HAP-1 (cell line): ENCODE measurements at regions not wholly inside any gene's neighbourhood (a gene's known extent, or its start where the extent isn't known, plus 50 kb on each side); places are given as distances from the start of the nearest gene placed in this dataset.

ENCODE experiments used
- DNase-seq, 2 experiments: peaks; one replicate each; pipeline ENCODE4 v3.0.0-alpha.2; 2016 to 2020; ENCODE audit warnings: low spot score in 2 of 2
- H3K27me3 ChIP-seq: fragments of 250-450 bp; sonication (Bioruptor Pico); 2 replicates; pipeline ENCODE4 v1.5.1; 2020; ENCODE audit warnings: low read depth, mild to moderate bottlenecking, moderate library complexity
- H3K36me3 ChIP-seq: fragments of 250-450 bp; sonication (Bioruptor Pico); replicated peaks from 2 replicates; pipeline ENCODE4 v1.5.1; 2020; ENCODE audit warnings: mild to moderate bottlenecking
- H3K4me1 ChIP-seq: fragments of 250-450 bp; sonication (Bioruptor Pico); 2 replicates; pipeline ENCODE4 v1.5.1; 2020; ENCODE audit warnings: mild to moderate bottlenecking
- H3K4me3 ChIP-seq: fragments of 250-450 bp; sonication (Bioruptor Pico); 2 replicates; pipeline ENCODE4 v1.5.1; 2020; ENCODE audit warnings: mild to moderate bottlenecking, moderate library complexity
- H3K9me3 ChIP-seq: fragments of 250-450 bp; sonication (Bioruptor Pico); 2 replicates; pipeline ENCODE4 v1.5.1; 2020; ENCODE audit warnings: mild to moderate bottlenecking, moderate library complexity
- in situ Hi-C: fragments of 300-500 bp; cut with MboI; formaldehyde crosslinking; loops from 3 replicates; pipeline ENCODE4 v1.14.3; 2020; ENCODE audit warnings: low sequenced_read_pairs, inconsistent platforms, mixed read lengths

- Histone ChIP-seq H3K9me3 (no peaks in the 10 kb centered on the region), H3K4me3 (no peak overlapping the region), H3K4me1 (peaks cover 20% of the 10 kb centered on the region), H3K36me3 (no peaks in the 10 kb centered on the region), H3K27me3 (no peaks in the 10 kb centered on the region)
- in situ Hi-C loops, result loop anchor here (25.0 kb wide), 1 partner anchor 255 kb away; no protein-coding TSS in a partner anchor
- DNase-seq, result peak in 1 of 2 experiments; percentile 28
Observed at GRCh38 chr3:168467115-168467714, 371.5 kb upstream of the GOLIM4 start.

- Histone ChIP-seq H3K27me3 (no peaks in the 10 kb centered on the region), H3K4me3 (no peak overlapping the region), H3K36me3 (no peaks in the 10 kb centered on the region), H3K9me3 (no peaks in the 10 kb centered on the region), H3K4me1 (peaks cover 9% of the 10 kb centered on the region)
- in situ Hi-C loops, result loop anchor here (25.0 kb wide), 1 partner anchor 249 kb away; no protein-coding TSS in a partner anchor
- no peak for DNase-seq
Observed at GRCh38 chr3:168461793-168462192, 366.1 kb upstream of the GOLIM4 start.

GRCh38 chr3:168459226-168459784 is 363.6 kb upstream of the GOLIM4 start:
- Histone ChIP-seq H3K27me3 (no peaks in the 10 kb centered on the region), H3K4me3 (no peak overlapping the region), H3K36me3 (no peaks in the 10 kb centered on the region), H3K9me3 (no peaks in the 10 kb centered on the region), H3K4me1 (peaks cover 9% of the 10 kb centered on the region)
- no peak for DNase-seq
- in situ Hi-C loops, result loop anchor here (25.0 kb wide), 1 partner anchor 247 kb away; no protein-coding TSS in a partner anchor

GRCh38 chr3:168457954-168458539 is 362.3 kb upstream of the GOLIM4 start:
- no peak for DNase-seq
- no peak overlapping the region for H3K4me3 ChIP-seq
- no peaks in the 10 kb centered on the region for H3K36me3 ChIP-seq
- in situ Hi-C loops, result loop anchor here (25.0 kb wide), 1 partner anchor 246 kb away; no protein-coding TSS in a partner anchor
- no peaks in the 10 kb centered on the region for H3K27me3 ChIP-seq
- H3K9me3 ChIP-seq, result no peaks in the 10 kb centered on the region
- peaks cover 9% of the 10 kb centered on the region for H3K4me1 ChIP-seq

- peaks cover 9% of the 10 kb centered on the region for H3K4me1 ChIP-seq
- no peak overlapping the region for H3K4me3 ChIP-seq
- DNase-seq, result no peak
- H3K36me3 ChIP-seq, result no peaks in the 10 kb centered on the region
- no peaks in the 10 kb centered on the region for H3K9me3 ChIP-seq
- H3K27me3 ChIP-seq, result no peaks in the 10 kb centered on the region
- in situ Hi-C loops, result loop anchor here (25.0 kb wide), 1 partner anchor 244 kb away; no protein-coding TSS in a partner anchor
Observed at GRCh38 chr3:168455814-168456213, 360.1 kb upstream of the GOLIM4 start.

GRCh38 chr3:168453623-168454022 is 357.9 kb upstream of the GOLIM4 start:
- DNase-seq, result no peak
- Histone ChIP-seq H3K4me1 (peaks cover 9% of the 10 kb centered on the region), H3K9me3 (no peaks in the 10 kb centered on the region), H3K4me3 (no peak overlapping the region), H3K36me3 (no peaks in the 10 kb centered on the region), H3K27me3 (no peaks in the 10 kb centered on the region)
- in situ Hi-C loops, result loop anchor here (25.0 kb wide), 1 partner anchor 241 kb away; no protein-coding TSS in a partner anchor

- Histone ChIP-seq H3K9me3 (no peaks in the 10 kb centered on the region), H3K27me3 (no peaks in the 10 kb centered on the region), H3K4me3 (no peak overlapping the region), H3K36me3 (no peaks in the 10 kb centered on the region), H3K4me1 (no peaks in the 10 kb centered on the region; the same call in 1 of the 2 replicates)
- DNase-seq, result no peak
- in situ Hi-C loops, result no loop called here
Observed at GRCh38 chr3:168443965-168444364, 348.2 kb upstream of the GOLIM4 start.

- no peak for DNase-seq
- in situ Hi-C loops, result no loop called here
- no peaks in the 10 kb centered on the region for H3K27me3 ChIP-seq
Observed at GRCh38 chr3:168442502-168442901, 346.8 kb upstream of the GOLIM4 start.

GRCh38 chr3:168436245-168436724 is 340.6 kb upstream of the GOLIM4 start:
- Histone ChIP-seq H3K4me1 (no peaks in the 10 kb centered on the region), H3K4me3 (no peak overlapping the region), H3K36me3 (no peaks in the 10 kb centered on the region), H3K27me3 (no peaks in the 10 kb centered on the region), H3K9me3 (no peaks in the 10 kb centered on the region)
- in situ Hi-C loops, result no loop called here
- DNase-seq, result no peak

More at GRCh38 chr3:168442502-168442901, 346.8 kb upstream of the GOLIM4 start:
- no peaks in the 10 kb centered on the region for H3K36me3 ChIP-seq
- no peak overlapping the region for H3K4me3 ChIP-seq
- H3K9me3 ChIP-seq, result no peaks in the 10 kb centered on the region
- no peaks in the 10 kb centered on the region; the same call in 1 of the 2 replicates for H3K4me1 ChIP-seq

GRCh38 chr3:168431491-168431890 is 335.8 kb upstream of the GOLIM4 start:
- no peak for DNase-seq
- Histone ChIP-seq H3K27me3 (no peaks in the 10 kb centered on the region), H3K4me3 (no peak overlapping the region), H3K9me3 (no peaks in the 10 kb centered on the region), H3K4me1 (no peaks in the 10 kb centered on the region), H3K36me3 (no peaks in the 10 kb centered on the region)
- in situ Hi-C loops, result no loop called here

GRCh38 chr3:168427835-168428475 is 332.2 kb upstream of the GOLIM4 start:
- DNase-seq, result no peak
- H3K27me3 ChIP-seq, result no peaks in the 10 kb centered on the region
- no peaks in the 10 kb centered on the region for H3K36me3 ChIP-seq
- no peaks in the 10 kb centered on the region for H3K9me3 ChIP-seq
- in situ Hi-C loops, result no loop called here
- H3K4me3 ChIP-seq, result no peak overlapping the region
- no peaks in the 10 kb centered on the region for H3K4me1 ChIP-seq

GRCh38 chr3:168427156-168427555 is 331.4 kb upstream of the GOLIM4 start:
- no peak for DNase-seq
- H3K36me3 ChIP-seq, result no peaks in the 10 kb centered on the region
- H3K4me3 ChIP-seq, result no peak overlapping the region
- H3K27me3 ChIP-seq, result no peaks in the 10 kb centered on the region
- in situ Hi-C loops, result no loop called here
- H3K4me1 ChIP-seq, result no peaks in the 10 kb centered on the region
- no peaks in the 10 kb centered on the region for H3K9me3 ChIP-seq

- Histone ChIP-seq H3K27me3 (no peaks in the 10 kb centered on the region), H3K4me1 (no peaks in the 10 kb centered on the region), H3K36me3 (no peaks in the 10 kb centered on the region), H3K4me3 (no peak overlapping the region), H3K9me3 (no peaks in the 10 kb centered on the region)
- no peak for DNase-seq
- in situ Hi-C loops, result no loop called here
Observed at GRCh38 chr3:168425936-168426595, 330.3 kb upstream of the GOLIM4 start.
